HepG2 (cell line): ENCODE measurements at regions not wholly inside any gene's neighbourhood (a gene's known extent, or its start where the extent isn't known, plus 50 kb on each side); places are given as distances from the start of the nearest gene placed in this dataset.

Experiments
- ATAC-seq: fragments of 200-7000 bp; cut with Tn5 transposase; 3 replicates; pipeline ENCODE4 v1.9.1; 2020; ENCODE audit warnings: mild to moderate bottlenecking, moderate library complexity
- BruUV-seq: library from RNA; stranded (reverse); fragments of 400-500 nt; replicated peaks from 2 replicates; lab custom pipeline; 2021; lab: Mats Ljungman, UMichigan
- CTCF ChIA-PET: fragments of 300-600 bp; formaldehyde crosslinking; extraction: SDS; loops from one replicate; lab custom pipeline; 2021; ENCODE audit warnings: low total read pairs, inconsistent platforms, low intra/inter-chr PET ratio; lab: Yijun Ruan, JAX
- POLR2A ChIA-PET: fragments of 350-600 bp; sonication (Branson Sonifier 250); formaldehyde crosslinking; loops from one replicate; lab custom pipeline; 2020; ENCODE audit warnings: antibody characterized with exemption, inconsistent platforms; lab: Yijun Ruan, JAX
- DNase-seq: peaks from one replicate; pipeline ENCODE4 v3.0.0-alpha.2; 2015; ENCODE audit warnings: low spot score
- FAIRE-seq: peaks from 3 replicates; lab custom pipeline; 2011; peaks lifted over from hg19 to GRCh38; lab: Jason Lieb, UNC
- H2AFZ ChIP-seq: one replicate; pipeline ENCODE4 v1.6.1; 2011; ENCODE audit warnings: low read length, inconsistent platforms
- H3K27ac ChIP-seq: fragments of 300-600 bp; 3 replicates; pipeline ENCODE4 v1.8.0; 2011; ENCODE audit warnings: mixed run types, mild to moderate bottlenecking, mixed read lengths, low read length, inconsistent platforms; ENCODE audit not compliant: insufficient read depth; ENCODE audit errors: extremely low read length
- H3K27me3 ChIP-seq, 2 experiments: fragments of 200-600 bp in 1 of 2; 2 replicates in 1 of 2; 3 replicates in 1 of 2; pipeline versions ENCODE4 v1.6.0 to v1.8.0; 2011; ENCODE audit warnings: low read length in 2 of 2, mild to moderate bottlenecking in 2 of 2, moderate library complexity in 2 of 2, inconsistent platforms in 1 of 2; ENCODE audit not compliant: insufficient read depth in 2 of 2, control insufficient read depth in 1 of 2
- H3K36me3 ChIP-seq, 2 experiments: fragments of 200-600 bp in 1 of 2; replicated peaks in 1 of 2; 2 replicates in 1 of 2; 3 replicates in 1 of 2; pipeline versions ENCODE4 v1.5.1 to v1.8.0; 2011; ENCODE audit warnings: low read length in 2 of 2, inconsistent platforms in 1 of 2; ENCODE audit not compliant: insufficient read depth in 2 of 2, control insufficient read depth in 1 of 2
- H3K4me1 ChIP-seq: 2 replicates; pipeline ENCODE4 v1.5.1; 2012; ENCODE audit warnings: low read length, inconsistent platforms; ENCODE audit not compliant: insufficient read depth
- H3K4me2 ChIP-seq: 2 replicates; pipeline ENCODE4 v1.6.0; 2011; ENCODE audit warnings: low read depth, low read length, inconsistent platforms
- H3K4me3 ChIP-seq, 3 experiments: fragments of 200-600 bp in 1 of 3; sonication (generic), shearing (Covaris generic) in 1 of 3; replicated peaks in 1 of 3; 2 replicates each; pipeline ENCODE4 v1.5.1; 2011 to 2016; ENCODE audit warnings: low read length in 3 of 3, inconsistent platforms in 2 of 3, low read depth in 2 of 3, mild to moderate bottlenecking in 2 of 3, control low read depth in 1 of 3, mixed read lengths in 1 of 3; ENCODE audit not compliant: insufficient read depth in 1 of 3
- H3K79me2 ChIP-seq: one replicate; pipeline ENCODE4 v1.6.1; 2011; ENCODE audit warnings: low read length, inconsistent platforms; ENCODE audit not compliant: insufficient read depth
- H3K9ac ChIP-seq: 2 replicates; pipeline ENCODE4 v1.6.0; 2011; ENCODE audit warnings: mild to moderate bottlenecking, low read depth, low read length, inconsistent platforms; ENCODE audit not compliant: insufficient read depth
- H3K9me3 ChIP-seq: 2 replicates; pipeline ENCODE4 v1.5.1; 2012; ENCODE audit warnings: mild to moderate bottlenecking, low read length
- H4K20me1 ChIP-seq: 2 replicates; pipeline ENCODE4 v1.6.0; 2011; ENCODE audit warnings: inconsistent platforms, mild to moderate bottlenecking, low read length, moderate library complexity; ENCODE audit not compliant: insufficient read depth
- AGO2 ChIP-seq: fragments of 200-400 bp; formaldehyde crosslinking; optimal IDR thresholded peaks from 2 replicates; pipeline ENCODE3; 2017; ENCODE audit warnings: mild to moderate bottlenecking, low read depth, low read length, moderate library complexity
- ATF7-NPFF ChIP-seq: sonication (generic); formaldehyde crosslinking; IDR thresholded peaks from 2 replicates; pipeline ENCODE4 v1.8.1; 2023; ENCODE audit warnings: mild to moderate bottlenecking, low read depth, missing genetic modification reagents, moderate library complexity
- CEBPB ChIP-seq: IDR thresholded peaks from 2 replicates; pipeline ENCODE4 v1.6.1; 2011; ENCODE audit warnings: low read depth, low read length, improper control_type of control experiment, borderline replicate concordance
- HCFC1 ChIP-seq: fragments of 150-350 bp; IDR thresholded peaks from 2 replicates; pipeline ENCODE4 v1.6.1; 2014; ENCODE audit warnings: low read depth, low read length
- MAFG ChIP-seq: sonication (generic); formaldehyde crosslinking; IDR thresholded peaks from 2 replicates; pipeline ENCODE4 v1.5.1; 2020; ENCODE audit warnings: mild to moderate bottlenecking, missing genetic modification reagents
- NFAT5 ChIP-seq: sonication (generic); formaldehyde crosslinking; IDR thresholded peaks from 2 replicates; pipeline ENCODE4 v1.4.0; 2020; ENCODE audit warnings: missing genetic modification reagents
- NKX3-1 ChIP-seq: sonication (generic); formaldehyde crosslinking; IDR thresholded peaks from 2 replicates; pipeline ENCODE4 v1.5.0; 2020; ENCODE audit warnings: missing genetic modification reagents
- TMF1 ChIP-seq: sonication (generic); formaldehyde crosslinking; IDR thresholded peaks from 2 replicates; pipeline ENCODE4 v1.8.1; 2022; ENCODE audit warnings: low read depth, missing genetic modification reagents
- ZNF253 ChIP-seq: sonication (generic); formaldehyde crosslinking; IDR thresholded peaks from 2 replicates; pipeline ENCODE4 v1.8.0; 2022; ENCODE audit warnings: mild to moderate bottlenecking, missing genetic modification reagents, borderline replicate concordance
- ZNF501 ChIP-seq: sonication (generic); formaldehyde crosslinking; IDR thresholded peaks from 2 replicates; pipeline ENCODE4 v1.5.1; 2020; ENCODE audit warnings: mild to moderate bottlenecking, moderate library complexity, missing genetic modification reagents
- ZNF589 ChIP-seq: sonication (generic); formaldehyde crosslinking; conservative IDR thresholded peaks from 2 replicates; pipeline ENCODE4 v1.8.0; 2022; ENCODE audit warnings: mild to moderate bottlenecking, moderate library complexity, missing genetic modification reagents
- ZNF619 ChIP-seq: sonication (generic); formaldehyde crosslinking; IDR thresholded peaks from 2 replicates; pipeline ENCODE4 v1.4.0; 2020; ENCODE audit warnings: mild to moderate bottlenecking, missing genetic modification reagents
- ZNF670 ChIP-seq: sonication (generic); formaldehyde crosslinking; IDR thresholded peaks from 2 replicates; pipeline ENCODE4 v1.8.0; 2022; ENCODE audit warnings: mild to moderate bottlenecking, missing genetic modification reagents, borderline replicate concordance
- ZNF839 ChIP-seq: sonication (generic); formaldehyde crosslinking; IDR thresholded peaks from 2 replicates; pipeline ENCODE4 v1.4.0; 2020; ENCODE audit warnings: missing genetic modification reagents, mild to moderate bottlenecking, borderline replicate concordance
- WGBS: methylation state at CpG from one replicate; pipeline ENCODE4 v1.1.6; 2017; ENCODE audit warnings: low lambda C conversion rate; 5-methylcytosine and 5-hydroxymethylcytosine counted together
- in situ Hi-C: cut with HindIII; loops from 2 replicates; pipeline ENCODE4 v1.10.0; 2017; ENCODE audit warnings: low pct_unique_long_range_greater_than_20kb; ENCODE audit not compliant: extremely low pct_ligation_motif_present
- intact Hi-C: fragments of 100-400 bp; cut with micrococcal nuclease; formaldehyde crosslinking; loops from one replicate; pipeline ENCODE4 v1.10.0; 2022; ENCODE audit not compliant: unreplicated experiment
- TF ChIP-seq, protein P1 (sequence below), 2 experiments: fragments of 450-650 bp in 1 of 2; sonication (generic) in 1 of 2; formaldehyde crosslinking; IDR thresholded peaks; 2 replicates each; pipeline versions ENCODE4 v1.5.0 to v1.8.0; 2020 to 2022; ENCODE audit warnings: mild to moderate bottlenecking in 1 of 2, missing genetic modification reagents in 1 of 2
- TF ChIP-seq, protein P2 (sequence below): IDR thresholded peaks from 2 replicates; pipeline ENCODE4 v1.6.1; 2012; ENCODE audit warnings: inconsistent platforms
- TF ChIP-seq, protein P3 (sequence below): IDR thresholded peaks from 2 replicates; pipeline ENCODE4 v1.6.1; 2016; ENCODE audit warnings: missing genetic modification reagents, missing compliant biosample characterization

- intact Hi-C loops (no loop called here), in situ Hi-C loops (no loop called here)
- H3K4me2 ChIP-seq = no peak overlapping the region
- WGBS = 6% methylated on average over 2 of the region's 2 CpGs
- H3K79me2 ChIP-seq = no peaks in the 10 kb centered on the region
- ChIA-PET CTCF (no interaction called here), POLR2A (no interaction called here)
- H3K27ac ChIP-seq = no peak overlapping the region
- no peak overlapping the region for H3K4me3 ChIP-seq
- H4K20me1 ChIP-seq = no peaks in the 10 kb centered on the region
- FAIRE-seq (no peak), DNase-seq (no peak), ATAC-seq (no peak)
- no peaks in the 10 kb centered on the region for H3K36me3 ChIP-seq
- H3K27me3 ChIP-seq = peaks cover 0 to 3% of the 10 kb centered on the region in 2 experiments; a peak in 1 of 5 replicates
- H3K9me3 ChIP-seq = no peaks in the 10 kb centered on the region
- H3K4me1 ChIP-seq = no peaks in the 10 kb centered on the region
- H3K9ac ChIP-seq = no peak overlapping the region
- BruUV-seq = no TSS peak
- H2AFZ ChIP-seq = no peak overlapping the region
- no peak for TF ChIP-seq ZNF253 (CRISPR knock-in tag)
- no peak for TF ChIP-seq ZNF501 (CRISPR knock-in tag)
- no peak for TF ChIP-seq ZNF589 (CRISPR knock-in tag)
- TF ChIP-seq, protein P1, sequence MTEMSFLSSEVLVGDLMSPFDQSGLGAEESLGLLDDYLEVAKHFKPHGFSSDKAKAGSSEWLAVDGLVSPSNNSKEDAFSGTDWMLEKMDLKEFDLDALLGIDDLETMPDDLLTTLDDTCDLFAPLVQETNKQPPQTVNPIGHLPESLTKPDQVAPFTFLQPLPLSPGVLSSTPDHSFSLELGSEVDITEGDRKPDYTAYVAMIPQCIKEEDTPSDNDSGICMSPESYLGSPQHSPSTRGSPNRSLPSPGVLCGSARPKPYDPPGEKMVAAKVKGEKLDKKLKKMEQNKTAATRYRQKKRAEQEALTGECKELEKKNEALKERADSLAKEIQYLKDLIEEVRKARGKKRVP (CRISPR knock-in tag; IDR thresholded peaks at IDR 0.05) = no peak
- no peak for TF ChIP-seq HCFC1
- TF ChIP-seq AGO2 = no peak
- TF ChIP-seq TMF1 (CRISPR knock-in tag) = no peak
- no peak for TF ChIP-seq CEBPB
- TF ChIP-seq ZNF619 (CRISPR knock-in tag) = no peak
- TF ChIP-seq ATF7-NPFF = no peak
- TF ChIP-seq NKX3-1 = no peak
- TF ChIP-seq NFAT5 (CRISPR knock-in tag) = no peak
- no peak for TF ChIP-seq ZNF670
- TF ChIP-seq ZNF839 (CRISPR knock-in tag) = no peak
- TF ChIP-seq MAFG (CRISPR knock-in tag) = no peak
- TF ChIP-seq, protein P2, sequence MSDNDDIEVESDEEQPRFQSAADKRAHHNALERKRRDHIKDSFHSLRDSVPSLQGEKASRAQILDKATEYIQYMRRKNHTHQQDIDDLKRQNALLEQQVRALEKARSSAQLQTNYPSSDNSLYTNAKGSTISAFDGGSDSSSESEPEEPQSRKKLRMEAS = no peak
- TF ChIP-seq, protein P3, sequence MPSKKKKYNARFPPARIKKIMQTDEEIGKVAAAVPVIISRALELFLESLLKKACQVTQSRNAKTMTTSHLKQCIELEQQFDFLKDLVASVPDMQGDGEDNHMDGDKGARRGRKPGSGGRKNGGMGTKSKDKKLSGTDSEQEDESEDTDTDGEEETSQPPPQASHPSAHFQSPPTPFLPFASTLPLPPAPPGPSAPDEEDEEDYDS (CRISPR knock-in tag) = no peak
These were observed 99.3 kb upstream of the LMNTD1 start for GRCh38 chr12:25652371-25652770.
